ENCODE measurements at regions not wholly inside any gene's neighbourhood (a gene's known extent, or its start where the extent isn't known, plus 50 kb on each side); places are given as distances from the start of the nearest gene placed in this dataset.
A peak's percentile ranks its signal among the peaks of the same experiment; 100 is the strongest.
"Not testable (repeated sequence)": the region's sequence is repeated elsewhere in the genome, so short reads cannot be mapped to it uniquely, and the experiment has no call there.

GRCh38 chr10:107544706-107545520 lies 380.4 kb upstream of the SORCS1 start:
- DNase-seq = no peak

- no peak for DNase-seq
Measured at GRCh38 chr10:107542607-107543006, 378.1 kb upstream of the SORCS1 start.

DNA sequence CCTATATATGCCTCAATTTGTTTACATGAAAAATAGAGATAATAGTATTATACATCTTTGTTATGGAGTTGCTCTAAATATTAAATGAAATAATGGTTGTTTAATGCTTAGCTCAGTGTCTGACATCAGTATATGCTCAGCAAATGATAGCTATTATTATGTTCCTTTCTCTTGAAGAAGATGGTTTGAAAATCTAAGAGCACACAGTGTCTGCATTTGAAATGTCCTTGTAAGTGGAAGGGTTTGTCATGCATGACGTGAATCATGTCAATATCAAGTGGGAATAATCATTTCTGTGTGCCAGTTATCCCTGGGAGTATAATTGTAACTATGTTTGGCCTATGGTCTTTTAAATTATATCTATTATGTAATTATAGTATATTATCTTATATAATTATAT lies 377.5 kb upstream of the SORCS1 start:
- no peak for DNase-seq

DNA sequence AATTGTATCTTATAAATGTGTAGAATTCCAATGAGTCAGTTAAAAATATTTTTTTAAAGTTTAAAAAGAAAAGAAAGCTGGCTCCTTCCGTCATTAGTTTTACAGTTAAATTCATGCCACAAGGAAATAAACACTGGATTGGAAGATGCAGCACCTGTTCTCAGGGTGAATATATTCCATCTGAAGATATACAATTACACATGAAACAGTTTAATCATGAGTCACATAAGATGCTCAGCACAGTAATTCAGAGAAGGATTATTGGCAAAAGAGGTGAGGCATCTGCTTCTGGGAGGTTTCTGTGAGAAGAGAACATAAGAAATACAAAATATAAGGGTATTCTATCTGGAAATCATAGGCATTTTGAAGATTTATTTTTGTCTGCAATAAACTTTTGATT lies 376.5 kb upstream of the SORCS1 start:
- DNase-seq = peak; percentile 11

DNA sequence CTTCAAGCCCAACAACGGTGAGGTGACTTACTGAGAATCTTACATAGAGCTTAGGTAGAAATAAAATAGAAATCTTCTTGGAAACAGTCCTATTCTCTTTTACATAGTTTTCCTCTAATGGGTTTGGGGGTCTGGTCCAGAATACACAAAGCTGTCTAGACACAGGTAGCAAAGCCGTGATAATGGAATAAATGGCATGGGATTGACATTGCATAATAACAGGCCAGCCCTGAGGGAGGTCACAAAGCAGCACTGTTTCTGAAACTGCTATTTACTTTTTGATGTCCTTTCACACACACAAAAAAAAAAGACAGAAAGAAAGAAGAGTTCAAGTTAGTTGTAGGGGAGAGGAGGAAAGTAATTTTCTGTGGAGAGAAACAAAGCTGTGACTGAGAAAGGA lies 364.8 kb upstream of the SORCS1 start:
- no peak for DNase-seq

- DNase-seq = no peak
Measured at GRCh38 chr10:107520348-107520747, 355.8 kb upstream of the SORCS1 start.

GRCh38 chr10:107517811-107518210 lies 353.3 kb upstream of the SORCS1 start:
- no peak for DNase-seq

DNA sequence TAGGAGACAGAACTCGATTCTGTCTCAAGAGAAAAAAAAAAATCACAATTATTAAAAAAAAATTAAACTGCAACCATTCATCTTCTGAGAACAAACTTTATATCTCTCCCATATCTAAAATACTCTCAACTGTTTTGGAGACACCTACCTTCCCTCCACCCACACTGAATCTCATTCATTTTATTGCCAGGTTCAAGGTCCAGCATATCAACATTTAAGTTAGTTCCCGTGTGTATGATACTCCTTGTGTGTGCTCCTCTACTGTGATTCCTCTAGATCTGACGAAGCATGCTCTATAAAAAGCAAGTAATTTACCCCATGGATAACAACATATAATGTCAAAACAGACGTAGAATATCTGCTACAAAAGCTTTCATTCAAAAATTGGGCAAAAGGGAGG lies 351.8 kb upstream of the SORCS1 start:
- no peak for DNase-seq

DNA sequence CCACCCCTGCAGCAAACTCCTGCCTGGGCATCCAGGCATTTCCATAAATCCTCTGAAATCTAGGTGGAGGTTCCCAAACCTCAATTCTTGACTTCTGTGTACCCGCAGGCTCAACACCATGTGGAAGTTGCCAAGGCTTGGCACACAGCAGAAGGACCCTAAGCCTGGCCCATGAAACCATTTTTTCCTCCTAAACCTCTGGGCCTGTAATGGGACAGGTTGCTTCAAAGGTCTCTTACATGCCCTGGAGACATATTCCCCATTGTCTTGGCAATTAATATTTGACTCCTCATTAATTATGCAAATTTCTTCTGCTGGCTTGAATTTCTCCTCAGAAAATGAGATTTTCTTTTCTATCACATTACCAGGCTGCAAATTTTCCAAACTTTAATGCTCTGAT lies 339.5 kb upstream of the SORCS1 start:
- not testable (repeated sequence) for DNase-seq

DNA sequence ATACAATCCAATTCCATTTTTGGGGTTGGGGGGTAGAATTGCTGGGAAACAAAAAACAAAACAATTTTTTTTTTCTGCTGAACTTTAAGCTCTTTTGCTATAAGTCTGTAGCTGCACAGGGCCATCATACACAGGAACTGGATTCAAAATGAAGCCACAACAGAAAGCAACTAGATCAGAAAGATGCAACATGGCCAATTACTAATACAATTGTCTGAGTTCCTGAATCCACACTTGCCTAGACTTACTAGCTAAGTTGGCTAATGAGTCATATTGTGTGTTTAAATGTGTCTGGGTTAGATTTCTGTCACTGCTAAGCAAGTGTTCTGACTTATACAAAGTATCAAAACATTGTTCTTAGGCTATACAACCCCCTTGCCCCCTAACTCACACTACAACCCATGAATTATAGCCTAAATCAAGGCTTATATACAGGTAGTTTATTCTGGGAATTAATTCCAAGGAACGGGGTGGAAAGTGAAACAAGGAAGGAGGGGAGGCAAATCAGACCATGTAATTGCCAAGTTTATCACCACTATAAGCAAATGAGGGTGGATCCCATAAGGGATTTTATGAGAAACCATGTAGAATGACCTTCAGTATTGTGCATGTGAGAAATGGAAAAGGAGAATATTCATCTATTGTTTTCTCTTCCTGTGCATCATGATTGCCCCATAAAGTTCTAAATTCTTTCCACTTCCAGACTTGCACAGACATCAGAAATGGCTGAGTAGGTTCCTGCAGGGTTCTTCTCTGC lies 337.9 kb upstream of the SORCS1 start:
- no peak for DNase-seq

- DNase-seq = no peak
Measured at GRCh38 chr10:107498983-107499382, 334.5 kb upstream of the SORCS1 start.

DNA sequence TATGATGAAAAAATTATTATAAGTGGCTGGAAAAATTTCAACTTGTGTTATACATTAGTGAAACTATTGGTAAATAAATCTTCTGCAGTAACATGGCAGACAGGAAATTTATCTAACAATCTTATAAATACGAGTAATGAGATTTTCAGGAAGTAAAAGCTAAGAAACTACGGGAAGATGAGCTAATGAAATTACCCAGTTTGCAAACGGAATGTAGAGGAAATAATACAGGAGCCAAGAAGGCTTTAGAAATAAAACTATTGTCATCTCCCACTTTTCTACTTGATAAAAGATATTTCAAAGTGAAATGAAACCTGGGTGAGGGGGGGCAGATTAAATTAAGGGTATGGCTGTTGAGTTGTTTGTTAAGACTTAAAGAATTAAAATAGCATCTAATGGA lies 332.5 kb upstream of the SORCS1 start:
- no peak for DNase-seq

- no peak for DNase-seq
Measured at GRCh38 chr10:107496594-107496993, 332.1 kb upstream of the SORCS1 start.

- DNase-seq = no peak
Measured at GRCh38 chr10:107492389-107492788, 327.9 kb upstream of the SORCS1 start.

- no peak for DNase-seq
Measured at GRCh38 chr10:107490389-107490788, 325.9 kb upstream of the SORCS1 start.

GRCh38 chr10:107487284-107487683 lies 322.8 kb upstream of the SORCS1 start:
- DNase-seq = peak; percentile 58

DNA sequence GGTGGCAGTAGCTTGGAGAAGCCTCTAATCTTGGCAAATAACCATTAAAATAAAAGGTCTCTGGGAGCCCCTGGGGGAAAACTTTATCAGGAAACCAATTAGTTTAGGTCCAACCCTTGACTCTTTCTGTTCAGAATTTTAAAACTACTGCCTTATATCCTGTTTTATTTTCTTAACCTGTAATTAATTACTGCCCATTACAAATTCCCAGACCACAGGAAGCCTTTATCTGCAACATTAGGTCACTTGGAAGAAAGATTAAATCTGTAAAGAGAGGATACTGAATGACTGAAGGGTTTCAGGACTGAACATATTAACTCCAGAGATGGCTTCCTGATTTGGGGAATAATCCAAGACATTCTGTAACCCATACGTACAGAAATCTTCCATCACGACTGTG lies 320.5 kb upstream of the SORCS1 start:
- no peak for DNase-seq

DNA sequence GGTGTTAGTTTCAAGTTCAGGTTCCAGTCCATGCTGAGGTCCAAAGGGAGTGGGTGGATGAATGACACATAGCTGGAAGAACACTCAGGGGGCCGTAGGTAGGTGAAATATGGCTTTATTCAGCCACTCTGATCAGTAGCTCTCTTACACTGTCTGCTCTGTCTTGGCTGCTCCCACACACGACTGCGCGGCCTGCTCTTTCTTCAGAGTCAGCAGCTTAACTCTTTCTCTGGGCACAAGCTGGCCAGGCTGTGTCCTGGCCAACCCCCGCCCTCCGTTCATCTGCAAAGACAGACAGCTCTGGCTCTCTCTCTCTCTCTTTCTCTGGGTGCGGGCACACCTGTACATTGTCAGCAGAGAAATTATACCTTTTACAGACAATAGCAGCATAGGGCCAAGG lies 317.4 kb upstream of the SORCS1 start:
- no peak for DNase-seq

- no peak for DNase-seq
Measured at GRCh38 chr10:107481224-107481623, 316.7 kb upstream of the SORCS1 start.

DNA sequence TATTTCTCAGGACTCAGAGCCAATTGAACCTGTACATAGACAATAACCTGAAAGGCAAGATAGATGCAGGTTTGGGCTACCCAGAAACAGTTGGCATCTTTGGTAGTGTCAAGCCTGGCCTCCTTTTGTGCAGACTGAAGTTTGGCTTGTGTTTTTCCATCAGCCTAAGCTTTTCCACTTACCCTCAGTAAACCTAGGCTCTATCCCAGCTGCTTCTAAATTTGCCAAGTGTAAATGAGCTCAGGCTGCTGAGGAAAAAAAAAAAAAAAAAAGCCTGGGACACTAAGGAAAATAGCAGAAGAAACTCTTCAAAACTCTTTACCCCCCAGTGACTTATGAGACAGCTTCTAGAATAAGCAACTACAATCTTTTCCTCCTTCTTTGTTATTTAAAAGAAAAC lies 316.3 kb upstream of the SORCS1 start:
- no peak for DNase-seq

GRCh38 chr10:107477266-107477665 lies 312.8 kb upstream of the SORCS1 start:
- DNase-seq = no peak

- no peak for DNase-seq
Measured at GRCh38 chr10:107476408-107476807, 311.9 kb upstream of the SORCS1 start.

- DNase-seq = no peak
Measured at GRCh38 chr10:107474650-107475049, 310.1 kb upstream of the SORCS1 start.

GRCh38 chr10:107473225-107473624 lies 308.7 kb upstream of the SORCS1 start:
- DNase-seq = no peak
